GM18870 (cell line): ENCODE measurements at regions not wholly inside any gene's neighbourhood (a gene's known extent, or its start where the extent isn't known, plus 50 kb on each side); places are given as distances from the start of the nearest gene placed in this dataset.

Source experiments
- ATAC-seq: cut with Tn5 transposase; IDR thresholded peaks from one replicate; pipeline ENCODE4 v1.9.1; 2021; ENCODE audit warnings: moderate library complexity; ENCODE audit not compliant: unreplicated experiment

GRCh38 chr1:164475834-164476233 lies 83.2 kb upstream of the PBX1 start:
- no peak for ATAC-seq

- ATAC-seq: no peak
These were observed 81.6 kb upstream of the PBX1 start for GRCh38 chr1:164477343-164477742.

- ATAC-seq: no peak
These were observed 79.7 kb upstream of the PBX1 start for GRCh38 chr1:164479242-164479641.

DNA sequence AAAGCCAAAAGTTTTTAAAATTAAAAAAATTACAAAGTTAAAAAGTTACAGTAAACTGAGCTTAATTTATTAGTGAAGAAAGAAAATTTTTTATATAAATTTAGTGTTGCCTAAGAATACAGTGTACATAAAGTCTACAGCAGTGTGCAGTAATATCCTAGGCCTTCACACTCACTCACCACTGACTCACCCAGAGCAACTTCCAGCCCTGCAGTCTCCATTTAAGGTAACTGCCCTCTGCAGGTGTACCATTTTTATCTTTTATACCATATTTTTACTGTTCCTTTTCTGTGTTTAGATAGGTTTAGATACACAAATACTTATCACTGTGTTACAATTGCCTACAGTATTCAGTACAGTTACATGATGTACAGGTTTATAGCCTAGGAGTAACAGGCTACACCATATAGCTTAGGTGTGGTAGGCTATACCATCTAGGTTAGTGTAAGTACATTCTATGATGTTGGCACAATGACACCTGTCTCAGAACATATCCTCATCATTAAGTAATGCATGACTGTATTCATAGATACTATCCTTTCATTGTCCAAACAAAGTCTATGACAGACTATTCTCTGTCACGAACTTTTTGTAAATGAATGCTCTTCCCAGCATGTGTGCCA lies 78.6 kb upstream of the PBX1 start:
- ATAC-seq: no peak

GRCh38 chr1:164495905-164496304 lies 63.1 kb upstream of the PBX1 start:
- ATAC-seq: no peak

DNA sequence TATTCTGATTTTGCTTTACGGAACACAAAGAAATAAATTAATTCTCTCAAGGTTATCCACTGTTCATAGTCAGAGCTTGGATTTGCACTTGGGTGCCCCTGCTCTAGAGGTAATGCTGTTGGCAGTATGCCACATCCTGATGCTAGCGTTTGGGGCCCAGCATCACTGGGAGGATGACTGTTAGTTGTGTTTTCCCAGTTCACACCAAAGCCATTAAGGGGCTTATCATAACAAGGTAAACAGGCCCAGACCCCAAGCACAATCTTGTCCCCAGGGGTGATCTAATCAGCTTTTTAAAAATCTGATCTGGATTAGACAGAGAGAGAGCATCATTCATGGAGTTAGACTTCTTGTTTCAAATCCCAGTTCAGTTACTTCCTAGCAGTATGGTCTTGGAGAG lies 60.2 kb upstream of the PBX1 start:
- no peak for ATAC-seq

DNA sequence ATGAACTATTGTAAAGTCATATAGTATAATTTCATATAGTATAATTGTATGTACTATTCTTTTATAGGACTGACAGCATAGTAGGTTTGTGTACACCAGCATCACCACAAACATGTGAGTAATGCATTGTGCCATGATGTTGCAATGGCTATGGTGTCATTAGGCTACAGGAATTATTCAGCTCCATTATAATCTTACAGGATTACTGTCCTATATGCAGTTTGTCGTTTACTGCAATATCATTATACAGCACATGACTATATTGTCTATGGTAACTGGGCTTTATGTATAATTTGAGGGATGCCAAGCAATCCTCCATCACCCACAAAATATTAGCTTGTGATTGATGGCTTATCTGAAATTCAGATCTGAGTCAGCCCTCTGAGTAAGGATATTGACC lies 54.2 kb upstream of the PBX1 start:
- no peak for ATAC-seq
